Hepatocyte (in vitro differentiated cells): ENCODE measurements at regions not wholly inside any gene's neighbourhood (a gene's known extent, or its start where the extent isn't known, plus 50 kb on each side); places are given as distances from the start of the nearest gene placed in this dataset.

Source experiments
- CTCF ChIP-seq: fragments of 200-600 bp; sonication (generic); IDR thresholded peaks from 2 replicates; pipeline ENCODE4 v1.5.1; 2016; ENCODE audit warnings: antibody characterized with exemption, mild to moderate bottlenecking; ENCODE audit not compliant: poor library complexity
- EZH2phosphoT487 ChIP-seq: fragments of 200-600 bp; sonication (generic); IDR thresholded peaks from one replicate; pipeline ENCODE4 v1.6.1; 2018; ENCODE audit warnings: antibody characterized with exemption, mild to moderate bottlenecking, low read depth, moderate library complexity; ENCODE audit not compliant: unreplicated experiment, severe bottlenecking

- TF ChIP-seq EZH2phosphoT487: no peak
- TF ChIP-seq CTCF: no peak
Measured at GRCh38 chr4:123546573-123547060, 150.0 kb downstream of the SPRY1 start.
